GM19043 (cell line): ENCODE measurements at regions not wholly inside any gene's neighbourhood (a gene's known extent, or its start where the extent isn't known, plus 50 kb on each side); places are given as distances from the start of the nearest gene placed in this dataset.

Experiments
- ATAC-seq: cut with Tn5 transposase; IDR thresholded peaks from one replicate; pipeline ENCODE4 v1.9.1; 2021; ENCODE audit warnings: low read depth; ENCODE audit not compliant: unreplicated experiment

DNA sequence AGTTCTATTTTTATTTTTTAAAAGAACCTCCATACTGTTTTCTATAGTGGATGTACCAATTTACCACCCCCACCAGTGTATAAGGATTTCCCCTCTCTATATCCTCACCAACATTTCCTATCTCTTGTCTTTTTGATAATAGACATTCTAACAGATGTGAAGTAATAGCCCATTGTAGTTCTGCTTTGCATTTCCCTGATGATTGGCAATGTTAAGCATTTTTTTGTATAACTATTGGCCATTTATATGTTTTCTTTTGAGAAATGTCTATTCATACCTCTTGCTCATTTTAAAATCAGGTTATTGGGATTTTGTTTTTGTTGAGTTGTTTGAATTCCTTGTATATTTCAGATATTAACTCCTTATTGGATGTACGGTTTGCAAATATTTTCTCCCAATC, 251.1 kb upstream of the HTR2C start:
- no peak for ATAC-seq

- no peak for ATAC-seq
Observed at GRCh38 chrX:114334473-114334982, 249.4 kb upstream of the HTR2C start.

DNA sequence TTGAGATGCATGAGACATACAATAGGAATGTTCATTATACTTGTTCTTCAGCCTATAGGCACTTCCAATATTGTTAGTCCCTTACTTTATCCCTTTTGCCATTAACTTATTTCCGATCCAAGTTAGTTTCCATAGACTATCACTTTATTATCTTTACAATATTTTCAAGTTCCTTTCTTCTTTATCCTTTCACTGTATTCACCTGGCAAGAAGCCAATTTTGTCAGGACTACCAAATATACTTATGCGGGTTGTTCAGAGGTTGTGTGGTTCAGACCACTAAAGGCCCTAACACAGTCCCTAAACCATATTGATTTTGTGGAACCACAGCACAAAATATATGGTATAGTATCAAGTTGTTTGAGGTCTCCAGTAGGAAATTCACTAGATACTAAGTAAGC, 245.0 kb upstream of the HTR2C start:
- ATAC-seq: no peak

- ATAC-seq: peak; percentile 61
Observed at GRCh38 chrX:114344756-114345349, 239.0 kb upstream of the HTR2C start.

DNA sequence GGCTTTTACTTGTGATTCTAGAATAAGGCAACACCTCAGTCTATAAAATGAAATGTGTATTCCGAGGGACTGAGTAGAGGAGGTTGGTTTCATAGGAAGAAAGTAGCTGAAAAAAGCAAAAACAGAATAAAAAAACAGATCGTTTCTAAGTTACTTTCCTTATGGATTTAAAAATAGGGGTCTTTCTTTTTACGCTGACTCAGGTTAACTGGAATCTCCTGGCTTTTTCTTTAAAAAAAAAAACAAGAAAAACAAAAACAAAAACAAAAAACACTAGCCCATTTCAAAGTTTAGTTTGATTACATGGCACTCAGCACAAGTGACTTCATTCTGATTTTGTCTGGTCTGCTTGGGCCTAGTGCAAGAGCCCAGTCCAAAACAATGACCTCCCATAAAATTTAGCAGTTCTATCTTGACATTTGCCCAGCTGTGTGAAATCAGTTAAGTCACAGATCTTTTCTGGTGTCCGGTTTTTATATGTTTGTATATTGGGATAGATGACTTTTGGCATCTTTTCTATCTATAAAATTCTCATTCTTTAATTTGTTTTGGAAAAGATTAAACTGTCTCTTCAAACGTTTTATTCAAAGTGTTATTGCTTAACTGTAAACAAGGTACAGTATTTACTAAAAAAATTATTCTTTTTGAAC, 222.7 kb upstream of the HTR2C start:
- ATAC-seq: no peak

DNA sequence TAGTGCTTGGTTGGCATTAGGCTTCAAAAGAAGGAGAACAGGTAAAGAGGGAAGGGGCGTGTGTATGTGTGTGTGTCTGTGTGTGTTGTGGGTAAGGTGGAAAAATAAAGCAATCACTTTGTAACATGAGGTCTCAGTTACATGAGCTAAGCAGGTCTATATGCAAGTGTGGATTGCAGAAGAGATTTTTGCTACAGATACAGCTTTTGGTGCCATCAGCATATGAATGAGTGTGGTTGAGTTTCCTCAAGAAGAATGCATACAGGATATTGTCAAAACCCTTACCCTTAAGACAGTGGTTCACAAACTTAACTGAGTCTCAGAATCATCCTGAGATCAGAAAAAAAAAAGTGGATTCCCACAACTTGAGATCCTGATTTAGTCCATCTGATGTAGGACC, 220.5 kb upstream of the HTR2C start:
- ATAC-seq: no peak

GRCh38 chrX:114365065-114365834, 218.6 kb upstream of the HTR2C start:
- no peak for ATAC-seq

DNA sequence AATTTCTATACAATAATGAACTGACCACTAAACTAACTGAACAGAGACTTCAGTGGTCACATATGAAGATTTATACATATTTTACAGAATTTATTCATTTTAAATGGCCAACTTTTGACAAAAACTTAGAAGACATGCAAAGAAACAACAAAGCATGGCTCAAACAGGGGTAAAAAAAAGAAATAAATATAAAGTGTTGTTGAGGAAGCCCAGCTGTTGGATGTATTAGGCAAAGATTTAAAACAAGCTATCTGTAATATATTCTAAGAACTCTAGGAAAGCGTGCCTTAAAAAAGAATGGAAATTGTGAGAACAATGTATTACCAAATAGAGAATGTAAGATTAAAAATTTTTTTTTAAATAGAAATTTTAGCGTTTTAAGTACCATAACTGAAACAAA, 210.9 kb upstream of the HTR2C start:
- ATAC-seq: no peak

- ATAC-seq: no peak
Observed at GRCh38 chrX:114390251-114390796, 193.6 kb upstream of the HTR2C start.
